ENCODE measurements at regions not wholly inside any gene's neighbourhood (a gene's known extent, or its start where the extent isn't known, plus 50 kb on each side); places are given as distances from the start of the nearest gene placed in this dataset.
"Not testable (repeated sequence)": the region's sequence is repeated elsewhere in the genome, so short reads cannot be mapped to it uniquely, and the experiment has no call there.

- DNase-seq (no peak), ATAC-seq (no peak)
- Mint-ChIP-seq H3K36me3 (peaks cover 0 to 5% (median 0%) of the 10 kb centered on the region in 3 donors), H3K27ac (no peak overlapping the region), H3K9me3 (peaks cover 0 to 3% (median 0%) of the 10 kb centered on the region in 9 donors), H3K4me3 (no peak overlapping the region), H3K4me1 (peaks cover 0 to 2% (median 0%) of the 10 kb centered on the region in 4 donors), H3K27me3 (peaks cover 0 to 8% (median 0%) of the 10 kb centered on the region in 5 donors)
- POLR2A ChIA-PET, result no interaction called here
Measured at GRCh38 chr9:82808478-82808877, 254.5 kb downstream of the RASEF start.

- Mint-ChIP-seq H3K4me3 (no peak overlapping the region), H3K36me3 (peaks cover 0 to 5% (median 0%) of the 10 kb centered on the region in 3 donors), H3K27me3 (no peaks in the 10 kb centered on the region), H3K27ac (no peak overlapping the region), H3K4me1 (peaks cover 0 to 2% (median 0%) of the 10 kb centered on the region in 4 donors), H3K9me3 (peaks cover 0 to 3% (median 0%) of the 10 kb centered on the region in 9 donors)
- ATAC-seq (no peak), DNase-seq (no peak)
- POLR2A ChIA-PET, result no interaction called here
Measured at GRCh38 chr9:82810915-82811314, 252.0 kb downstream of the RASEF start.

- H3K4me3 Mint-ChIP-seq, result no peak overlapping the region
- H3K27ac Mint-ChIP-seq, result no peak overlapping the region
- DNase-seq, result no peak
- no peak for ATAC-seq
- no peaks in the 10 kb centered on the region for H3K27me3 Mint-ChIP-seq
- POLR2A ChIA-PET, result no interaction called here
- H3K4me1 Mint-ChIP-seq, result no peaks in the 10 kb centered on the region
- peaks cover 0 to 5% (median 0%) of the 10 kb centered on the region in 9 donors for H3K9me3 Mint-ChIP-seq
- no peaks in the 10 kb centered on the region for H3K36me3 Mint-ChIP-seq
Measured at GRCh38 chr9:82819260-82819659, 243.7 kb downstream of the RASEF start.

- Mint-ChIP-seq H3K4me1 (no peaks in the 10 kb centered on the region), H3K36me3 (no peaks in the 10 kb centered on the region), H3K27ac (no peak overlapping the region), H3K4me3 (no peak overlapping the region), H3K9me3 (peaks cover 0 to 5% (median 0%) of the 10 kb centered on the region in 9 donors), H3K27me3 (no peaks in the 10 kb centered on the region)
- POLR2A ChIA-PET, result no interaction called here
- no peak for DNase-seq
- ATAC-seq, result no peak
Measured at GRCh38 chr9:82820186-82820585, 242.8 kb downstream of the RASEF start.

GRCh38 chr9:82829818-82830217 is 233.1 kb downstream of the RASEF start:
- Mint-ChIP-seq H3K4me1 (no peaks in the 10 kb centered on the region), H3K36me3 (no peaks in the 10 kb centered on the region), H3K27me3 (no peaks in the 10 kb centered on the region), H3K4me3 (no peak overlapping the region), H3K9me3 (peaks cover 0 to 10% (median 2%) of the 10 kb centered on the region in 9 donors), H3K27ac (no peak overlapping the region)
- DNase-seq (no peak), ATAC-seq (no peak)
- POLR2A ChIA-PET, result no interaction called here

- Mint-ChIP-seq H3K27me3 (peaks cover 0 to 2% (median 0%) of the 10 kb centered on the region in 5 donors), H3K4me3 (no peak overlapping the region), H3K9me3 (peaks cover 0 to 11% (median 2%) of the 10 kb centered on the region in 9 donors), H3K4me1 (no peaks in the 10 kb centered on the region), H3K27ac (no peak overlapping the region), H3K36me3 (no peaks in the 10 kb centered on the region)
- DNase-seq (no peak), ATAC-seq (no peak)
- POLR2A ChIA-PET, result no interaction called here
Measured at GRCh38 chr9:82865524-82865923, 197.4 kb downstream of the RASEF start.

- H3K9me3 Mint-ChIP-seq, result peaks cover 0 to 2% (median 0%) of the 10 kb centered on the region in 9 donors
- no peak overlapping the region for H3K27ac Mint-ChIP-seq
- DNase-seq (no peak), ATAC-seq (no peak)
- H3K27me3 Mint-ChIP-seq, result peaks cover 0 to 6% (median 0%) of the 10 kb centered on the region in 5 donors
- POLR2A ChIA-PET, result no interaction called here
- H3K4me1 Mint-ChIP-seq, result no peaks in the 10 kb centered on the region
- H3K4me3 Mint-ChIP-seq, result no peak overlapping the region
- no peaks in the 10 kb centered on the region for H3K36me3 Mint-ChIP-seq
Measured at GRCh38 chr9:82880336-82881050, 182.4 kb downstream of the RASEF start.

- POLR2A ChIA-PET, result no interaction called here
- DNase-seq, result no peak
- Mint-ChIP-seq H3K4me1 (no peaks in the 10 kb centered on the region), H3K4me3 (no peak overlapping the region), H3K36me3 (no peaks in the 10 kb centered on the region), H3K27ac (no peak overlapping the region), H3K9me3 (peaks cover 0 to 2% (median 0%) of the 10 kb centered on the region in 9 donors), H3K27me3 (peaks cover 0 to 6% (median 0%) of the 10 kb centered on the region in 5 donors)
- no peak for ATAC-seq
Measured at GRCh38 chr9:82882138-82882537, 180.8 kb downstream of the RASEF start.

GRCh38 chr9:82882748-82883147 is 180.2 kb downstream of the RASEF start:
- ATAC-seq (no peak), DNase-seq (no peak)
- H3K27me3 Mint-ChIP-seq, result peaks cover 0 to 6% (median 0%) of the 10 kb centered on the region in 5 donors
- H3K4me1 Mint-ChIP-seq, result no peaks in the 10 kb centered on the region
- POLR2A ChIA-PET, result no interaction called here
- H3K27ac Mint-ChIP-seq, result no peak overlapping the region
- H3K9me3 Mint-ChIP-seq, result peaks cover 0 to 2% (median 0%) of the 10 kb centered on the region in 9 donors
- no peak overlapping the region for H3K4me3 Mint-ChIP-seq
- no peaks in the 10 kb centered on the region for H3K36me3 Mint-ChIP-seq

GRCh38 chr9:82883436-82883835 is 179.5 kb downstream of the RASEF start:
- POLR2A ChIA-PET, result no interaction called here
- ATAC-seq (no peak), DNase-seq (no peak)
- H3K9me3 Mint-ChIP-seq, result peaks cover 0 to 2% (median 0%) of the 10 kb centered on the region in 9 donors
- H3K4me3 Mint-ChIP-seq, result no peak overlapping the region
- H3K4me1 Mint-ChIP-seq, result no peaks in the 10 kb centered on the region
- H3K27ac Mint-ChIP-seq, result no peak overlapping the region
- H3K36me3 Mint-ChIP-seq, result no peaks in the 10 kb centered on the region
- peaks cover 0 to 6% (median 0%) of the 10 kb centered on the region in 5 donors for H3K27me3 Mint-ChIP-seq

GRCh38 chr9:82883974-82884373 is 179.0 kb downstream of the RASEF start:
- POLR2A ChIA-PET, H3K36me3 Mint-ChIP-seq, ATAC-seq, DNase-seq, H3K27ac Mint-ChIP-seq, H3K27me3 Mint-ChIP-seq, H3K4me1 Mint-ChIP-seq, H3K4me3 Mint-ChIP-seq, H3K9me3 Mint-ChIP-seq: not testable (repeated sequence)

- ATAC-seq, result no peak
- no peak overlapping the region for H3K27ac Mint-ChIP-seq
- no peak for DNase-seq
- no peaks in the 10 kb centered on the region for H3K9me3 Mint-ChIP-seq
- no peak overlapping the region for H3K4me3 Mint-ChIP-seq
- H3K36me3 Mint-ChIP-seq, result no peaks in the 10 kb centered on the region
- peaks cover 0 to under 1% (median 0%) of the 10 kb centered on the region in 5 donors for H3K27me3 Mint-ChIP-seq
- POLR2A ChIA-PET, result no interaction called here
- no peaks in the 10 kb centered on the region for H3K4me1 Mint-ChIP-seq
Measured at GRCh38 chr9:82890401-82890800, 172.5 kb downstream of the RASEF start.

- no peak overlapping the region for H3K4me3 Mint-ChIP-seq
- no peak overlapping the region for H3K27ac Mint-ChIP-seq
- ATAC-seq (no peak), DNase-seq (no peak)
- H3K27me3 Mint-ChIP-seq, result no peaks in the 10 kb centered on the region
- H3K4me1 Mint-ChIP-seq, result no peaks in the 10 kb centered on the region
- POLR2A ChIA-PET, result no interaction called here
- H3K36me3 Mint-ChIP-seq, result no peaks in the 10 kb centered on the region
- H3K9me3 Mint-ChIP-seq, result peaks cover 0 to under 1% (median 0%) of the 10 kb centered on the region in 9 donors
Measured at GRCh38 chr9:82890865-82891264, 172.1 kb downstream of the RASEF start.

GRCh38 chr9:82891321-82891720 is 171.6 kb downstream of the RASEF start:
- Mint-ChIP-seq H3K4me1 (no peaks in the 10 kb centered on the region), H3K4me3 (no peak overlapping the region), H3K36me3 (no peaks in the 10 kb centered on the region), H3K27me3 (no peaks in the 10 kb centered on the region), H3K9me3 (peaks cover 0 to 5% (median 0%) of the 10 kb centered on the region in 9 donors), H3K27ac (no peak overlapping the region)
- POLR2A ChIA-PET, result no interaction called here
- ATAC-seq, result no peak
- DNase-seq, result no peak
